T47D (cell line): ENCODE measurements at regions not wholly inside any gene's neighbourhood (a gene's known extent, or its start where the extent isn't known, plus 50 kb on each side); places are given as distances from the start of the nearest gene placed in this dataset.

Experiments
- DNase-seq, 2 experiments: peaks; one replicate each; pipeline versions ENCODE4 v3.0.0 to v3.0.0-alpha.2; 2011 to 2012; ENCODE audit warnings: low read depth in 1 of 2, low spot score in 1 of 2
- JUND ChIP-seq: IDR thresholded peaks from 2 replicates; pipeline ENCODE4 v1.6.1; 2012; ENCODE audit warnings: low read depth
- in situ Hi-C: cut with HindIII; loops from 2 replicates; pipeline ENCODE4 v1.10.0; 2016; ENCODE audit warnings: low sequenced_read_pairs, low pct_unique_long_range_greater_than_20kb

DNA sequence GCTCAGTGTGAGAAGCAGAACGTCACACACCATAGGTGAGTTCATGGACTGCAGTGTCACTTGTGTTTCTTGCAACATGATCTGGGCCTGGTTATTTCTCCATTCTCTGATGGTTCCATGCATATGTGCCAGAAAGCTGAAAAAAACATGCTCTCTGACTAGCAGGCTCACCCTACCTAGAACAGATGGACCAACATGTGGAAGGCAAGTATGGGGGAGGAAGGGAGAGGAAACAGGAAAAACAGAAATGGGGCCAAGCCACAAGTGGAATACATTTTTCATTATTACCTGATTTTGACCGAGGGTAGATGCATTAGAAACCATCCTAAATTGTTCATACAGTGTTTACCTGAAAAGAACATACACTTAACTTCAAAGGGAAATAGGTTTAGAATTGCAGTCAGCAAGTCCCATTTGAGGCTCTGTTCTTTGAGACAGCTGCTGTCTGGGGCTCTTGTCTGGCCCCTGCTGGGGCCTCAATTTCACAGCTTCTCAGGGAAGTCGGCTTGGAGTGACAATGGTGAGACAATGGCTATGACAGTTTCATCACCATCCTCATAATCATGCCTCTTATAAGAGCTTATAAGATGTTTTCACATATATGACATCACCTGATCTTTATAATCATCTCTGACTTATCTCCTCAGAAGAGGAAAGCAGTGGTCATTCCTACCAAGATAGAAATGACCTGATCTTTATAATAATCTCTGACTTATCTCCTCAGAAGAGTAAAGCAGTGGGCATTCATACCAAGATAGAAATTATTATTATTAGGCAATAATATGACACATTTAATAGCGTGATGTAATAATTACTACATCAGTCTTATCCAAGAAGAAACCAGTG lies 327.3 kb downstream of the SIPA1L2 start:
- no peak for DNase-seq
- in situ Hi-C loops, result no loop called here
- no peak for TF ChIP-seq JUND

DNA sequence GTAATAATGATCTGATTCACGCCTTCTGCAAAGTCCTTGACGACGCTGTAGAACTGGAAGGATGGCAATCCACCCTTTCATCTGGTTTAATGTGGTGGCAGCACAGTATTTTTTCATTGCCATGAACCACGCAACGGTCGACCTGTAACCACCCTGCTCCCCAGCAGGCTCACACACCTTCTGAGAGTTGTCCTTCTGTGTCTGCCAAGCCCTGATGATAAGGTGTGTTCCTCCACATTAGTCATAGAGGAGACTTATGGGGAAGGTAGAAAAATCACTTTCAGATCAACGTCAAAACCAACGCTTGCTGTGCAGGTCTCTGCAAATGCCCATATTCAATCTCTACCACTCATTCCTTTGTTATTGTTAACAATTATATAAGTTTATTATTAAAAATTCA lies 328.7 kb downstream of the SIPA1L2 start:
- in situ Hi-C loops, result no loop called here
- TF ChIP-seq JUND, result no peak
- DNase-seq, result no peak

DNA sequence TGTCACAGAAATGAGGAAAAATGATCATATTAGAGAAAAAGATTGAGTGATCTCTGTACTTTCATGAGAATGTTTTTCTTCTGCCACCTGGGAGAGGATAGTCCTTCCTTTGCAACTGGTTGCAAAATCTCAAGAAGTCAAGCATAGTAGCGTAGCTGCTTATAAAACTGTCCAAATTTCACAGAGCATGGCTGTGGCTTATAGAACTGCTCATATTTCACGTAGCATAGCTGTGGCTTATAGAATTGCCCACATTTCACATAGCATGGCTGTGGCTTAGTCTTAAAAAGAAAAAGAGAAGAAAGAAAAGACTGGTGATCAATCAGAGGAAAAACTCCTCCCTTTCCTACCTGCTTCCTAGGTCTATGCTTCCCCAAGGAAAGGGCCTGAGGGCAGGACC lies 329.5 kb downstream of the SIPA1L2 start:
- no peak for DNase-seq
- in situ Hi-C loops, result no loop called here
- TF ChIP-seq JUND, result no peak

DNA sequence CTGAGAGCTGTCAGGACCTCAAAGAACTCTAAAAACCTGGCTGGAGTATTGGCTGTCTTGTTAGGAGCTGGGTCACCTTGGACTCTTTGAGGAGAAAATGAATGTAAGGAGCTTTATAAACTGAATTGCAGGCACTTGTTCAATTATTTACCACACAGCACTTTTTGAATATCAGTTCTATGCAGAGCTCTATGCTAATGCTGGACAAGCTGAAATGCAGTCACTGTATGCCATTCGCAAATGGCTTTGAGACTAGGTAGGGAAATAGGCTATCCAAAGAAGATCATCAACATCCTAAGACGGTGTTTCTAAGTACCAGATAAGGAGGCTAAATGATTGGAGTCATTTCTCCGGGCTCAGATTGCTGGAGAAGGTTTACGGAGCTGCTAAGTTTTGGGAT lies 333.5 kb downstream of the SIPA1L2 start:
- no peak for DNase-seq
- TF ChIP-seq JUND, result no peak
- in situ Hi-C loops, result no loop called here

DNA sequence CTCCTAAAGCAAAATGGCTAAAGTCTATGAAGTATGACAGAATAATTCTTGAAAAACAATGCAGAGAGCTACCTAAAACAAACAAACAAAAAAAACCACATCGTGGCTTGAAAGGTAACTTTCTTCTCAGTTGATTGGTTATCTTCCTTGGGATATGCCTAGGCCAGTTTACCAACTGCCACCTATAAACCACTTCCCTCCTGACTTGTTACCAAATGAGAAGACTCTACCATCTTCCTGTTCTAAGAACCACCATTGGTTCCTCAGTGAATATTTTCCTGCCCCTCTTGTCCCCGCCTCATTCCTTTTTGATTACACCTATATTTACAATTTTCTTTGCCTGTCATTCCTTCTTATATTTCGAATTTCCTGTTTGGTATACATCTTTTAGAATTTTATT lies 336.6 kb downstream of the SIPA1L2 start:
- no peak for TF ChIP-seq JUND
- in situ Hi-C loops, result no loop called here

DNA sequence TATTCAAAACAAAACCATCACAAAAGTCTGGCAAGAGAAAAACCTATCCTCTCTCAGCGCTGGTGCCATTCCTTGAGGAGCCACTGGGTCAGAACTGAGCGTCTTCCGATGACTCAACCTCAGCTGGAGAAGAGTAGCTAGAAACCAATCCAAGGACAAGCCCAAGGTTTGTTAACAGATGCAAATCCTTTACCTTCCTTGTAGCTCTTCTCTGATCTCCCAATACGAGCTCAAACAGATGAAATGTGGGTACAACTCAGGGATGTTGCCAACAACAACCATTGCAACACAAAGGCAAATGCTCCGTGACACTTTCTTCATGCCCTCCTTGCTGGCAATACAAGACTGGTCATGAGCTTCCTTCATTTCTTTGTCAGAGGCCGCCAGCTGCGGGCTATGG lies 337.1 kb downstream of the SIPA1L2 start:
- no peak for DNase-seq
- in situ Hi-C loops, result no loop called here
- no peak for TF ChIP-seq JUND

More for the DNA sequence above, 336.6 kb downstream of the SIPA1L2 start:
- DNase-seq, result no peak

DNA sequence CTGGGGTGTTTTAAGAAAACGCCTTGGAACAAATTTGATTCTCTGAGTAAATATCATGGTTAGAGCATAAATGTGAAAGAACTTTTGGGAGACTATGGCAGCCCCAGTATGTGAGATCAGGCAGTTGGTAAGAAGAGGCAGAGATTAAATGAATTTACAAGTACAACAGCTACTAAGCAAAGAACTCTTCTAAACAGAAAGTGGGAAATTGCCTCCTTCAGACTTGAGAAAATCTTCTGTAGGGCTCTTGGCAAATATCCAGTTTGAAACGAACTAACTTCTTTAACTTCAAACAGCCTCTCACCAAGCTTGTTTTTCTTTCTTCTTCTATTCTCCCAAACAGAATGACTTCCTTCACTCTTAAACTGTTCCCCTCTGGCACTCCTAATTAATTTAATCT lies 337.7 kb downstream of the SIPA1L2 start:
- in situ Hi-C loops, result no loop called here
- TF ChIP-seq JUND, result no peak
- no peak for DNase-seq

DNA sequence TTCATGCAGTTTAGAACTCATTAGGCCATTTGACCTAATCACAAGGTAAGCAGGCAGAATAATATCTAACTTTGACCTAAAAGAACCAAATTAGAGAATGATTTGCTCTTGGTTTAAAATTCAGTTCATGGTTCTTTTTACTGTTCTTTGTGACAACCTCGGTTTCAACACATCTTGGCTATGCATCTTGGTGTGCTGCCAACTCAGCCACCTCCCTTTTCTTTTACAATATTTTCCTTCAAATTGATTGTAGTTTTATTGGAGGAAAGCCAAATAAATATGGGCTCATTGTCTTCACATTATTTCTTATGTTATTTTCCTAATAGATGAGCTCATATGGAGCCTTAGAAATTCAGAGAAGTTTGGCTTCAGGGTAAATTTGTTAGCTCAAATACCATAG lies 338.3 kb downstream of the SIPA1L2 start:
- no peak for DNase-seq
- no peak for TF ChIP-seq JUND
- in situ Hi-C loops, result no loop called here

DNA sequence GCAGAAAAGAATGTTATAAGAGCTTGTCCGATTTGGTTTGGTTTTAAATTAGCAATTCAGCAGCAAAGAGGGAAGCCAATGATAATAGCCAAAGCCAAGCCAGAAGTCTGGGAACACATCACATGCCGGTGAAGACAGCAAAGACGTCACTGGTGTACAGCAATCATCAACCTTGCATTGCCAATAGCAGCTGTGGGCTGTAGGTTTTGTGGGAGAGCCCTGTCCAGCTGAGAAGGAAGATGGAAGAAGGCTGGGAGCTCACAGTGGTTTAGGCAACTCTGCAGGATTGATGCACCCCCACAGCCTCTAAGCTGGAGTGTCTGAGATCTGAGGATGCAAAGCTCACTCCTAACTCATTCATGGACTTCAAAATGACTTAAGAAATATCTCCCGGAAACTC lies 338.7 kb downstream of the SIPA1L2 start:
- in situ Hi-C loops, result no loop called here
- no peak for DNase-seq

DNA sequence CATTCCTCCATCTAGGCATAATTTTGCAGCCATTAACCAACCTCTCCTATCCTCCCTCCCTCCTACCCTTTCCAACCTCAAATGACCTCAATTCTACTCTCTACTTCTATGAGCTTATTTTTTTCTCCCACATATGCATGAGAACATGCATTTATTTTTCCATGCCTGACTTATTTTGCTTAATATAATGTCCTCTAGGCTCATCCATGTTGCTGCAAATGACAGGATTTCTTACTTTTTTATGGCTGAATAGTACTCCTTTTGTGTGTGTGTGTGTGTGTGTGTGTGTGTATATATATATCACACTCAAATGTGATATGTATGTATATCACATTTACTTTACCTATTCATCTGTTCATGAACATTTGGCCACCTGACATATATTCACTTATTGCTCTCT lies 339.4 kb downstream of the SIPA1L2 start:
- no peak for DNase-seq
- in situ Hi-C loops, result no loop called here
- no peak for TF ChIP-seq JUND

More for the DNA sequence above, 338.7 kb downstream of the SIPA1L2 start:
- TF ChIP-seq JUND, result no peak

DNA sequence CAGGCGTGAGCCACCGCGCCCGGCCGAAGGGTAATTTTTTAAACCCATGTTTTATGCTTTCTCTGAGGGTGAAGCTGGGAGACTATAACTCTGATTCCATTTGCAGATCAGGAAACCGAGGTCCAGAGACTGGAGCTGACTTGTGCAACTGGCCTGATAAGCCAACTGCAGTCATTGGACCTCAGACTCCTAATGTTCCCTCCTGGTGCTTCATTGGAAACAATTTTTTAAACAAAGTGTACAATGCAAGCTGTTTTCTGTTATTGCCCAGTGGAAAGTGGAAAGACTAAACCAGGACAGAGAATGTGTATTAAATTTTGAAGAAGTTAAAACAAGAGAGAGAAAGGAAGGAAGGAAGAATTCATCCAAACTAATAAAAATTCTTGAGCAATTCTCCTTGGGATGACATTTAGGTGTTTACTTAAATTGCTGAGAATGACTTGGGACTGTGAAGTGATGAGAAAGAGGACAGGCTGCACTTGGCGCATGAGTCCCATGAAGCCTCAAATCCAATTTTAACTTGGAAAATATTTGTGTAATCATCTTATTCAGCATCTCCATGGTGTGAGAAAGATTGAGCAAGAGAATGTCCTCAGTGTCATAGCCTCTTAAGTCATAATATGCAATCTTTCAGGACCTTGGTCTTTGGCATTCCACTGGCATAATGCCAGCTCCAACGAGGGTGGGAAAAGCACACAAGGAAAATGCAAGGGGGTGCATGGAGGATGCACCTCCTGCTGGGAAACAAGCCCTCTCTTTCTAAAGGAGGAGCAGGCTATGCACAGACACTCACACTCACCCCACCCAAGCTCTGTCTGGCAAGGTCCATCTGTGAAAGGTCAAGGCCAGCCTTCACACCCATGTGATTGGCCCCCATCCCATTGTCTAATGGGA lies 342.0 kb downstream of the SIPA1L2 start:
- DNase-seq, result no peak
- TF ChIP-seq JUND, result no peak
- in situ Hi-C loops, result no loop called here

DNA sequence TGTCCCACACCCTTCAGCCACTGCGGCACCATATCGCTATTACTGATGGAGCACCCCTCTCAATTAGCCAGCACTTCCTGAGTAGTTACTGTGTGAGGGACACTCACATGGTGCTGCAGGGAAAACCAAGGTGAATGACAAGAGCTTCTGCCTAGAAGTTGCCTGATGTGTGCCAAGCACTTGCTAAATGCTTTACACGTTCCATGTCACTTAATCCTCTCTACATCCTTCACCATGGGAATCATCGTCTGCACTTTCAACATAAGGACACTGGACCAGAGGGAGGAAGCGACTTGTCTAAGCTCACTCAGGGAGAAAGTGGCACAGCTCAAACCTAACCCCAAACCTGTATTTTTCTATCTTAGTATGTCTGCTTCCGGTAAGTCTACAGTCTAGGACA lies 344.8 kb downstream of the SIPA1L2 start:
- TF ChIP-seq JUND, result no peak
- in situ Hi-C loops, result no loop called here
- DNase-seq, result no peak

DNA sequence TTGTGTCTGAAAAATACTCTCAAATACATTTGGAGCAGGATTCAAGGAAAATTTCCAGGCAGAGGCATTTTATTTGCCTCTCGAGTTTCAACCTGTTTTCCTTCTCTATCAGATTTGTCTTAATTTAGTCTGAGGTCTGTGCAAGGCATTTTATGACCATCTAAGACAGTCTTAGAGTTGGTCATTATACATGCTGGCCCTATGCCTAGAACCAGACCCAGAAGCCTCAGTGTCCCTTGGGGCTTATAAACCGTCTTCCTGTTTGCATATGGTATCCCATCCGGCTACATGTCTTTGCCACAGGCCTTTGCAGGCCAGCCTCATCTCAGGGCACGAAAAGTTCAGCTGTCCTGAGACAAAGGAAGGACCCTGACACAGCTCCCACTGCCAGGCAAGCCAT lies 346.1 kb downstream of the SIPA1L2 start:
- no peak for DNase-seq
- TF ChIP-seq JUND, result no peak
- in situ Hi-C loops, result no loop called here
